Neural progenitor cell (in vitro differentiated cells): ENCODE measurements at regions not wholly inside any gene's neighbourhood (a gene's known extent, or its start where the extent isn't known, plus 50 kb on each side); places are given as distances from the start of the nearest gene placed in this dataset.

Source experiments
- CTCF ChIP-seq: fragments of 200-600 bp; sonication (generic); IDR thresholded peaks from 2 replicates; pipeline ENCODE4 v1.5.1; 2017; ENCODE audit warnings: antibody characterized with exemption, mild to moderate bottlenecking
- EZH2 ChIP-seq: fragments of 200-600 bp; sonication (generic); IDR thresholded peaks from 2 replicates; pipeline ENCODE4 v1.6.1; 2017; ENCODE audit warnings: antibody characterized with exemption, mild to moderate bottlenecking, moderate library complexity

GRCh38 chr3:67127254-67127653 lies 129.1 kb downstream of the KBTBD8 start:
- no peak for TF ChIP-seq CTCF
- TF ChIP-seq EZH2 = no peak
